PC-9 (cell line): ENCODE measurements at regions not wholly inside any gene's neighbourhood (a gene's known extent, or its start where the extent isn't known, plus 50 kb on each side); places are given as distances from the start of the nearest gene placed in this dataset.

ENCODE experiments used
- BruUV-seq: library from RNA; stranded (reverse); fragments of 400-500 nt; replicated peaks from 2 replicates; lab custom pipeline; 2021; lab: Mats Ljungman, UMichigan
- CTCF ChIA-PET: fragments of 300-600 bp; sonication (Branson Sonifier 250); formaldehyde crosslinking; loops from one replicate; lab custom pipeline; 2022; ENCODE audit warnings: antibody characterized with exemption; lab: Charles Lee
- POLR2A ChIA-PET: fragments of 300-600 bp; sonication (Branson Sonifier 250); formaldehyde crosslinking; loops from one replicate; lab custom pipeline; 2022; ENCODE audit warnings: antibody characterized with exemption; ENCODE audit not compliant: unreplicated experiment; lab: Charles Lee
- DNase-seq, 2 experiments: peaks; one replicate each; pipeline versions ENCODE4 v3.0.0 to v3.0.0-alpha.2; 2015 to 2022; ENCODE audit warnings: mixed read lengths in 1 of 2
- H2AFZ ChIP-seq: fragments of 200-600 bp; sonication (generic); 2 replicates; pipeline ENCODE4 v1.8.1; 2017; ENCODE audit warnings: antibody characterized with exemption
- H3F3A ChIP-seq: fragments of 200-600 bp; sonication (generic); 2 replicates; pipeline ENCODE4 v1.8.1; 2017; ENCODE audit warnings: antibody characterized with exemption, mild to moderate bottlenecking, low read depth; ENCODE audit not compliant: insufficient read depth
- H3K27ac ChIP-seq: fragments of 200-600 bp; sonication (generic); 2 replicates; pipeline ENCODE4 v1.6.1; 2016; ENCODE audit warnings: mixed run types
- H3K27me3 ChIP-seq: fragments of 200-600 bp; sonication (generic); 2 replicates; pipeline ENCODE4 v1.6.1; 2016; ENCODE audit warnings: low read depth, mixed run types; ENCODE audit not compliant: insufficient read depth
- H3K36me3 ChIP-seq: fragments of 200-600 bp; sonication (generic); 2 replicates; pipeline ENCODE4 v1.6.1; 2016; ENCODE audit warnings: low read depth, mixed run types
- H3K4me1 ChIP-seq: fragments of 200-600 bp; sonication (generic); replicated peaks from 2 replicates; pipeline ENCODE4 v1.6.1; 2016; ENCODE audit warnings: mixed run types; ENCODE audit not compliant: insufficient read depth
- H3K4me2 ChIP-seq: fragments of 200-600 bp; sonication (generic); 2 replicates; pipeline ENCODE4 v1.6.1; 2017; ENCODE audit warnings: mixed run types
- H3K4me3 ChIP-seq: fragments of 200-600 bp; sonication (generic); 2 replicates; pipeline ENCODE4 v1.6.1; 2016; ENCODE audit warnings: mixed run types
- H3K79me2 ChIP-seq: fragments of 200-600 bp; sonication (generic); 2 replicates; pipeline ENCODE4 v1.6.1; 2017; ENCODE audit warnings: low read depth, mixed run types
- H3K9me2 ChIP-seq: fragments of 200-600 bp; sonication (generic); 2 replicates; pipeline ENCODE4 v1.8.1; 2017; ENCODE audit warnings: mild to moderate bottlenecking; ENCODE audit not compliant: insufficient read depth
- H3K9me3 ChIP-seq: fragments of 200-600 bp; sonication (generic); 2 replicates; pipeline ENCODE4 v1.8.1; 2016; ENCODE audit warnings: low read depth; ENCODE audit not compliant: insufficient read depth
- H4K20me1 ChIP-seq: fragments of 200-600 bp; sonication (generic); 2 replicates; pipeline ENCODE4 v1.8.1; 2017; ENCODE audit not compliant: insufficient read depth
- CTCF ChIP-seq: fragments of 200-600 bp; sonication (generic); conservative IDR thresholded peaks from 2 replicates; pipeline ENCODE4 v1.6.1; 2017; ENCODE audit warnings: mixed run types, antibody characterized with exemption, mild to moderate bottlenecking, moderate library complexity
- EZH2 ChIP-seq: fragments of 200-600 bp; sonication (generic); IDR thresholded peaks from 2 replicates; pipeline ENCODE4 v1.8.0; 2017; ENCODE audit warnings: antibody characterized with exemption, low read depth
- intact Hi-C: fragments of 100-400 bp; cut with micrococcal nuclease; formaldehyde crosslinking; loops from one replicate; pipeline ENCODE4 v1.10.0; 2022; ENCODE audit not compliant: unreplicated experiment

GRCh38 chr5:168066536-168067208 is 224.8 kb upstream of the WWC1 start:
- TF ChIP-seq CTCF (no peak), EZH2 (no peak)
- POLR2A ChIA-PET = no interaction called here
- H2AFZ ChIP-seq = no peak overlapping the region
- DNase-seq = no peak
- intact Hi-C loops = no loop called here
- no peak overlapping the region for H3K4me3 ChIP-seq
- H3K79me2 ChIP-seq = no peaks in the 10 kb centered on the region
- CTCF ChIA-PET = no interaction called here
- no peak overlapping the region for H3K27ac ChIP-seq
- H3K36me3 ChIP-seq = no peaks in the 10 kb centered on the region
- H3F3A ChIP-seq = no peaks in the 10 kb centered on the region
- no peaks in the 10 kb centered on the region for H3K9me3 ChIP-seq
- no peaks in the 10 kb centered on the region for H3K4me1 ChIP-seq
- no TSS peak for BruUV-seq
- H3K27me3 ChIP-seq = peaks cover 51% of the 10 kb centered on the region
- H4K20me1 ChIP-seq = no peaks in the 10 kb centered on the region
- no peak overlapping the region for H3K4me2 ChIP-seq
- H3K9me2 ChIP-seq = no peaks in the 10 kb centered on the region

GRCh38 chr5:168070761-168071160 is 220.7 kb upstream of the WWC1 start:
- H3K9me3 ChIP-seq = no peaks in the 10 kb centered on the region
- TF ChIP-seq EZH2 (no peak), CTCF (no peak)
- no peak overlapping the region for H3K4me3 ChIP-seq
- no peaks in the 10 kb centered on the region for H3K9me2 ChIP-seq
- no peak overlapping the region for H3K4me2 ChIP-seq
- no peaks in the 10 kb centered on the region for H3K79me2 ChIP-seq
- no peaks in the 10 kb centered on the region for H3K4me1 ChIP-seq
- no peaks in the 10 kb centered on the region for H3F3A ChIP-seq
- intact Hi-C loops = no loop called here
- no peaks in the 10 kb centered on the region for H4K20me1 ChIP-seq
- H3K27ac ChIP-seq = no peak overlapping the region
- BruUV-seq = no TSS peak
- DNase-seq = no peak
- H3K27me3 ChIP-seq = peaks cover 58% of the 10 kb centered on the region
- CTCF ChIA-PET = no interaction called here
- POLR2A ChIA-PET = no interaction called here
- H2AFZ ChIP-seq = no peak overlapping the region
- H3K36me3 ChIP-seq = no peaks in the 10 kb centered on the region

- no TSS peak for BruUV-seq
- H4K20me1 ChIP-seq = no peaks in the 10 kb centered on the region
- H3K4me2 ChIP-seq = no peak overlapping the region
- ChIA-PET CTCF (no interaction called here), POLR2A (no interaction called here)
- H3K9me3 ChIP-seq = no peaks in the 10 kb centered on the region
- peaks cover 49% of the 10 kb centered on the region for H3K27me3 ChIP-seq
- no peak for DNase-seq
- no peak overlapping the region for H3K27ac ChIP-seq
- H2AFZ ChIP-seq = no peak overlapping the region
- intact Hi-C loops = no loop called here
- H3K36me3 ChIP-seq = no peaks in the 10 kb centered on the region
- TF ChIP-seq CTCF (no peak), EZH2 (no peak)
- no peaks in the 10 kb centered on the region for H3F3A ChIP-seq
- H3K4me3 ChIP-seq = no peak overlapping the region
- no peaks in the 10 kb centered on the region for H3K9me2 ChIP-seq
- no peaks in the 10 kb centered on the region for H3K4me1 ChIP-seq
- H3K79me2 ChIP-seq = no peaks in the 10 kb centered on the region
Observed at GRCh38 chr5:168072665-168073064, 218.8 kb upstream of the WWC1 start.
